ENCODE measurements at regions not wholly inside any gene's neighbourhood (a gene's known extent, or its start where the extent isn't known, plus 50 kb on each side); places are given as distances from the start of the nearest gene placed in this dataset.

DNA sequence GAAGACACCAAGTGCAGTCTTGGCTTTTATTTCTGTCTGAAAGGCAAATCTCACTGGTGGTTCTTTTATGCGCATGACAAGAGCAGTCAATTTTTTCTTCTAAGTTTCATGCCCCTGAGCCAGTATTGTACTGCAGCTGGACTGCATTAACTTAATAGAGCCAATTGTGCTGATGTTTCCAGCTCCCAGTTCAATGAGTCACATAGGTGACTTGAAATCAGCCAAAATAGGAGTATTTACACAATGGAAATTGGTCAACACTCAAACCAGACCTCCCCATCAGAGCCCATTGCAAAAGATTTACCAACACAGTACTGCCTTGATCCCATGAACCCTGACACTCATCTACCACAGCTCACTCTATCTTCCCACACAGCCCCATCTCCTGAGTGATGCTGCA is 100.3 kb upstream of the GUCY1A1 start:
- intact Hi-C loops (cut with DNase I): no loop called here
- DNase-seq (ENCODE audit: low spot score): no peak

DNA sequence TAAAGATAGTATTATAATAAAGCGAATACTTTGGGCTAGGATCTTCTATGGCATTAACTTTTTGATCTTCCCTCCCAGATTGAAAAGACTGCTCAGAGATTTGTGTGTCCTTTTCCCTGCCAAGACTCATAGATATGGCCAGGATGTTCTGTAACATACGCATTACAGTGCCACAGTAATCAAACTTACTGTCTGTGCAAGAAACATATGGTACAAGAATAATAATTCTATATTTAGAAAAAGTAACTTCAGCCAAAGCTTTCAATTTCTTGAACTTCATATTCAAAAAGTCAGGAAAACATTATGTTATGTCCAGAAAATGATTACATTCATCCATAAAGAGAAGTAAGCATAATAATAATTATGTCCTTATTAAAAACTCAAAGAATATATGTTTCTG is 100.9 kb upstream of the GUCY1A1 start:
- intact Hi-C loops (cut with DNase I): no loop called here
- no peak for DNase-seq (ENCODE audit: low spot score)

DNA sequence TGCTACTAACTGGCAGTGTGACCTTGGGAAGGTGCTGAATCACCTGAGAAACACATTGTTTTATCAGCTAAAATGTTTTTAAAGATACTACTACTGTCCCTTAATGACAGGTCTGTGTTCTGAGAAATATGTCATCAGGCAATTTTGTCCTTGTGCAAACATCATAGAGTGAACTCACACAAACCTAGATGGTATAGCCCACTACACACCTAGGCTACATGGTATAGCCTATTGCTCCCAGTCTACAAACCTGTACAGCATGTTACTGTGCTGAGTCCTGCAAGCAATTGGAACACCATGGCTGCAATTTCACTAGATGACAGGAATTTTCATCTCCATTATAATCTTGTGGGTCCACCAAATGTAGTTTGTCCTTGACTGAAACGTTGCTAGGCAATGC is 101.3 kb upstream of the GUCY1A1 start:
- intact Hi-C loops (cut with DNase I): no loop called here
- DNase-seq (ENCODE audit: low spot score): no peak

DNA sequence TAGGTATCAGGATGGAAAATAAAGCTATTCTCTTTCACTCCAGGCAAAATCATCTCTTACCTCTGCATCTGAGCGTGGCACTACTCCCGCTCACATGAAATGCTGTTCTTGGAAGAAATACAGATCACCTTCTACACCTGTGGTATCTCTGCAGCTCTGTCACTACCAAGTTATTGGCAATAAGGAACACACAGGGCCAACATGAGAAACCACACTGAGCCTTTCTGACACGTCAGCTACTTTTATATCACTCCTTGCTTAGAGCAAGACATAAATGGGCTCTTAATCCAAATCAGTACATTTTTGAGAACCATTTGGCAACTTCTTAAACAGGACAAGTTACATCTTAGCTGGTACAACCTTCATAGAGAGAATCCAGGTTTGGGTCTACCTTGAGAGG is 101.8 kb upstream of the GUCY1A1 start:
- DNase-seq (ENCODE audit: low spot score): no peak
- intact Hi-C loops (cut with DNase I): no loop called here

DNA sequence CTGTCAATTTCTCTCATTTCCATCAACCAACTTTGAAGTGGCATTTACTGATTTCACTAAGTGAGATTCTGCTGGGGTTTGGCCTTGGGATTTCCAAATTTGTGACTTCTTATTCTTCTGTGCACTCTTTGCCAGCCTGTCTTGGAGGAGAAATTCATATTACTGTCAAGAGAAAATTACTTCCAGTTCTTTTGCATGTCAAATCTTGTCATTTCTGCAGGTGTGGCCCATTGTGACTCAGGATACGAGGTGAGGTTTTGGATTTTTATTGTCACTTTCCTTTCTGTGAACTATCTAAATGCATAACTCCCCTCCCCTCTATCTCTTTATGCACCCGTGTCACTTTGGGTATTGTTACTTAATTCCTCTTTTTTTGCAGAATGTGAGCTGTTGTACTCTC is 102.6 kb upstream of the GUCY1A1 start:
- DNase-seq (ENCODE audit: low spot score): no peak
- intact Hi-C loops (cut with DNase I): no loop called here

DNA sequence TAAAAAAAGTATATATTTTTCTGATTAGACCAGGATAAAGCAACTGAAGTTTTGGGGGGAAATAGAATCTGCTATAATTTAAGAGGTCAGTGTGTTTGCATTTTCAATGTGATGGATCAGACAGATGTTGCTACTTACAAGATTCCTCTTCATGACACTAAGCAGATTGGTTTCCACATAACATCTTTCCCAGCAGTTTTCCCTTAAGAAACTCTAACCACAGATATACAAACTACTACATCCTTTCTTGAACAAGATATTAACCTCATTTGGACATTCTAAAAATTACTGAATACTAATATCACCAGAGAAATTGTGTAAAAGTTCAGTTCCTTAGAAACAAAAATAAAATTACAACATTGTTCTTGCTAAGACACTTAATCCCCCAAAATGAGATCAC is 106.7 kb upstream of the GUCY1A1 start:
- intact Hi-C loops (cut with DNase I): no loop called here
- no peak for DNase-seq (ENCODE audit: low spot score)

DNA sequence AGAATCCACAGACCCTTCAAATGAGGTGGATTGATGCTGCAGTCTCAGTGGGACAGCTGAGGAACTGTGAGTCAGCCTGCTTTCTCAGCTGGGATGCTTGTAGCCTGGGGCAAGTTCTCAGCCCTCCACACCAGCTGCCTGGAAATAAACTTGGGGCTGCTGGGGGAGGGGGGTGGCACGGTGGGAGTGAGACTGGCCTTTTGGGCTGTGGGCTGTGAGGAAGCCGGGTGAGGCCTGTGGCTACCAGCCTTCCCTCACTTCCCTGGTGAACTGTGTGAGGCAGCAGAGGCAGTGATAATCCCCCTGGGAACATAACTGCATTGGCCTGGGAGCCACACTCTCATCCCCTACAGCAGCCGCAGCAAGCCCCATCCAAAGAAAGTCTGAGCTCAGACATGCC is 114.5 kb upstream of the GUCY1A1 start:
- no peak for DNase-seq (ENCODE audit: low spot score)
- intact Hi-C loops (cut with DNase I): loop anchor here in 1 of 2 donors (5.0 kb wide), 1 partner anchor 90 kb away; no protein-coding TSS in a partner anchor

DNA sequence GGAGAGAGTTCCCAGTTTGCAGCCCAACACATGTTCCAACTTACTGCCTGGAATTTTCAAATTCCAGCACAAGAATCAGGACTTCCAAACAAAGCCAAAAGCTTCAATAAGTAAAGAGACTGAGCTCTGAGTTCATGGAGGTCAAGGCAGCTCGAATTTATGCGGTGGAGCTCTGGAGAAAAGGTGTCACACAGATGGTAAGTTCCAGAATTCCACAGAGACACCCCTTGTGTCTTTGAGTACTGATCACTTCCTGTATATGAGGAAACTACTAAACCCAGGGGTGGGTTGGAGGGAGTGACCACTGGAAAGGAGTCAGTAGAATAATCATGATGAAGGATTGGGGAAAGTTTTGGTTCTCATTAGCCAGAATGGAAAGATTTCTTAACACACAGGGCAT is 118.5 kb upstream of the GUCY1A1 start:
- no peak for DNase-seq (ENCODE audit: low spot score)
- intact Hi-C loops (cut with DNase I): no loop called here

DNA sequence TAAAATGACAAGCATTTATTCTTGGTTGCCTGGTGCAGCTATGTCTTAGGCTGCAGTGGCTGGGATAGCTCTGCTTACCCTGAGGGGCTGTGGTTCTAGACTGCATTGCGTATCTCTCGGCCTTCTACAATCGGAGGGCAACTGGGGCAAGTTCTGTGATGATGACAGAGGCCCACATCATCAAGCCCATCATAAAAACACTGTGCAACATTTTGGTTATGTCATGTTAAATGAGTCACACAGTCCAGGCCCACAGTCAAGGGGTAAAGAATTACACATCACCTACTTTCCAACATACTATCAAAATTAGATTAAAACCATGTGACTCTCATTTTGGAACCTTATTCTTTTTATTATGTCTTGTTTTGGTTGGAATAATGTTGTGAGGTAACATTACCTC is 120.2 kb upstream of the GUCY1A1 start:
- intact Hi-C loops (cut with DNase I): no loop called here
- DNase-seq (ENCODE audit: low spot score): no peak

DNA sequence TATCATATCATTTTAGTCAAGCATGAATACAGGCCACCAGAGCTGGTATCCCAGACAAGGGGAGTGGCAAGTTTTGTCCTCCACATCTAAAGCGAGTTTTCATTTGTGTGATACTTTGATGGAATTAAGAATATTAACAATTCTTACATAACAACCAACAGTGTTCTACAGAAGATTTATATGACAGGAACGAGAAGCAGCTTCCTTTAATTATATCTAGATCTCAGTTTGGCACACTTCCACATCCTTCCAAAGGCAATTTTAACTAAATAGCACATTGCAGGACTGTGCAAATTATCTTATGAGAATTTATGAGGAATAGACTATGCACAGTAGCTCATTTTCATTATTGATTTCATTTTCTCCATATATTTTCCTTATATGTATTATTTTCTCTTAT is 121.2 kb upstream of the GUCY1A1 start:
- intact Hi-C loops (cut with DNase I): no loop called here
- no peak for DNase-seq (ENCODE audit: low spot score)

DNA sequence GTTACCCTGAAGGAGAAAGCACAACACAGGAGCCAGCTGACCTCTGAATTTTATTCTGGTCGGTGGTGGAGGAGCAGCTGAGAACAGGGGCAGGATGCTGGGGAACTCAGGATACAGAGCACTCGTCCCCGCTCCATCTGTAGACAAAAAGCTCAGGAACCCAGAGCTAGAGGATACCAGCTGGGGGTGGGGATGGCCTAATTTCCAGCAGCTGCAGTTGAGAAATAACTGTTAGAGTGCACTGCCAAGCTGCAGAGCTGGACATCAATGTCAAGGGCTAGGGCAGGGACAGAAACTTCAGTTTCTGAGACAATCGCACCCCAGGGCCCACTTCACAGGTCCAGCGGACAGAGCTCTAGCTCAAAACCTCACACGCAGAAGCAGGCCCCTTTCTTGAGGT is 122.1 kb upstream of the GUCY1A1 start:
- DNase-seq (ENCODE audit: low spot score): no peak
- intact Hi-C loops (cut with DNase I): no loop called here

DNA sequence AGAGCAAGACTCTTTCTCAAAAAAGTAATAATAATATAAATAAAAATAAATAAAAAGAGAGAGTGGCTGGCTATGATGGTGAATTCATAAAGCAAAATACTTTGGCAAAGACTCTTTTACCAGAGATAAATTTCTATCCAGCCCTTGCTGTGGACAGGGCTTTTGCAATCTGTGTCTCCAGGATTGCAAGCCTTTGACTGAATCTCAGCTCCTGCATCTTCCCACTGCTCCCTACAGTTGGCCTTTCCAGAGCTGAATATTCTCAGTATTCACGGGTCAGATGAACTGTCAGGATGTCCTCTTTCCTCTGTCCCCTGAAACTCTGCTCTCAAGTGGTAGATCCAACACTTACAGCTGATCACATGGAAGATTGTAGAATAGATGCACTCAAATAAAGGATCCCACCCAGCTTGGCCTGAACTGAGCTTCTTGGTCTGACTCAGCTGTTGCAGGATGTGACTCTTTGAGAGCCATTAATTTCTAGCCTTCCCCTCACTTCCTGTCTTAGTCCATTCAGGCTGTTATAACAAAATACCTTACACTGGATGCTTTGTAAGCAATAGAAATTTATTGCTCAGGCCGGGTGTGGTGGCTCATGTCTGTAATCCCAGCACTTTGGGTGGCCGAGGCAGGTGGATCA is 123.4 kb upstream of the GUCY1A1 start:
- intact Hi-C loops (cut with DNase I): no loop called here
- DNase-seq (ENCODE audit: low spot score): no peak

DNA sequence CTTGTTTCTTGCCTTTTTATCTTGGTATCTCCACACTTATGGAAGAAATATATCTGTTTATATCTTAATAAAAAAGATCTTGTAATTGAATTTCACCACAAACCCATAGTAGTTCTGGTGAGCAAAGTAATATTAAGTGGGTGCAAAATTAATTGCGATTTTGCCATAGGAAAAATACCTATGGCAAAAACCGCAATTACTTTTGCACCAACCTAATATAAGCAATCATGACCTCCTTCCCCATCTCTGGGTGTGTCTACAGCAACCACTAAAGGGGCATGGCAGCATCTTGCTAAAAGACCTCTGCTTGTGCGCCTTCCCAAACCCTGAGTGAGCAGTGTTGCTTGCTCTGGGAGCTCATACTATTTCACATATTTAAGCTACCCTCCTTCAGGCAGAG is 124.2 kb upstream of the GUCY1A1 start:
- DNase-seq (ENCODE audit: low spot score): no peak
- intact Hi-C loops (cut with DNase I): no loop called here

DNA sequence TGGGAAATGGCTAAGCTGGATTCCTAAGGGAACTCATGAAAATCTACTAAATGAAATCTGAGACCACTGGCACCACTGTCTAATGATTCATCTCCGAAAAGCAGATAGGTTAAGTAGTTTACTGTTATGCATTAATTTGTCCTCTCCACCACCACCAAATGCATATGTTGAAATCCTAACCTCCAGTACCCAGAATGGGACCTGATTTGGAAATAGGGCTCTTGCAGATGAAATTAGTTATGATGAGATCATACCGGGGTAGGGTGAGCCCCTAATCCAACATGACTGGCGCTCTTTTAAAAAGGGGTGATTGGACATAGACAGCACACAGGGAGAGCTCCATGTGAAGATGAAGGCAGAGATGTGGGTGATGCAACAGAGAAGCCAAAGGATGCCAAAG is 124.9 kb upstream of the GUCY1A1 start:
- intact Hi-C loops (cut with DNase I): no loop called here
- no peak for DNase-seq (ENCODE audit: low spot score)

DNA sequence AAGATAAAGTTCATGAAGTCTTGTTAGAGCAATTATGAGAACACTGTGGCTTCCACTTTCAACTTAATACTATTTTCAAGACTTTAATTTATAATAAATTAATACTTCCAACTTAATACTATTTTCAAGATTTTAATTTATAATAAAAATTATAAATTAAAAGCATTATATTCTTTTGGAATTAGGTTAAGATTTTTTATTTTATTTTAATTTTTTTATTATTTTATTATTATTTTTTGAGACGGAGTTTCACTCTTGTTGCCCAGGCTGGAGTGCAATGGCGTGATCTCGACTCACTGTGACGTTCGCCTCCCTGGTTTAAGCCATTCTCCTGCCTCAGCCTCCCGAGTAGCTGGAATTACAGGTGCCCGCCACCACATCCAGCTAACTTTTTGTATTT is 126.0 kb upstream of the GUCY1A1 start:
- no peak for DNase-seq (ENCODE audit: low spot score)
- intact Hi-C loops (cut with DNase I): no loop called here

DNA sequence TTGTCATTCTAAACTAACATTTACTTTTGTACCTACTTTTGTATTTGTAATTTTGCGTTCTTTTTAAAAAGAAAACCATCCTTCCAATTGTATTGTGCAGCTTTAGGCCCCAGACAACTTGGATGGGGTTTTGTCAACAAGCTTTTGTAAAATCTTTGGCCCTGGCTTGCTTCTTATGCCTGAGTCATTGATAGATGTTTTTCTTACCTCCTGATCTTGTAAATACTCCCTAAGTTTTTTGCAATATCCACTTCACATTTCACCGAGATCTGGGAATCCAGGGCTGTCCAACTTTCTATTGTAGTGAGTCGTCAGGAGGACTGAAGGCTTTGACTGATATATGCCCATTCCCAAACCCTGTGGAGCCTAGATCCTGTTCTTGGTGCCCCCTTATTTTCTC is 126.9 kb upstream of the GUCY1A1 start:
- intact Hi-C loops (cut with DNase I): no loop called here
- DNase-seq (ENCODE audit: low spot score): no peak

DNA sequence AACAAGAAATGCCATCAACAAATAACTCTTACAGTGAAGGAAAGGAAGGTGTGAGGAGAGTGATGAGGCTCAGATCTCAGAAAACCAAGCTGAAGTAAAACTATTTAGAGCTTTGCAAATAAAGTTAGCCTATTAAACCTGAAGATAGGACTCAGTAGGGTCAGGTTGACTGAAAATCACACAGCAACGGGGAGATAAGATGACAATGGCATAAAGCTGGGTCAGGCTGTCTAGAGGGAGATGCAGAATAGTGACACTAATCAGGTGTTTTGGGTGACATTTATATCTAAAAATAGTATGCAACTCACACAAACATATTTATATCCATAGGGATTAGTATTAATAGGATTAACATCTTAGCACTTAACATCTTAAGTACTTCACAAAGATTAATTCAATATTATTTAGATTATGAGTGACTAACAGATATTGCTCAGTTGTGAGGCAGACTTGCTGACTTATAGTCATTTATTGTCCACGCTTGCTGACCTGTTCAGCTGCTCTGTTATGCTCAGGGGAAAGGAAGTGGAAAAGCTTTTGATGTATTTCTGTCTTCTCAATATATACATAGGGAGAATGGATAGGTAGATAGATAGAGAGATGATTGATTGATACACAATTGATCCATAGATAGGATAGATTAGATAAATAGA is 130.7 kb upstream of the GUCY1A1 start:
- no peak for DNase-seq (ENCODE audit: low spot score)
- intact Hi-C loops (cut with DNase I): no loop called here

DNA sequence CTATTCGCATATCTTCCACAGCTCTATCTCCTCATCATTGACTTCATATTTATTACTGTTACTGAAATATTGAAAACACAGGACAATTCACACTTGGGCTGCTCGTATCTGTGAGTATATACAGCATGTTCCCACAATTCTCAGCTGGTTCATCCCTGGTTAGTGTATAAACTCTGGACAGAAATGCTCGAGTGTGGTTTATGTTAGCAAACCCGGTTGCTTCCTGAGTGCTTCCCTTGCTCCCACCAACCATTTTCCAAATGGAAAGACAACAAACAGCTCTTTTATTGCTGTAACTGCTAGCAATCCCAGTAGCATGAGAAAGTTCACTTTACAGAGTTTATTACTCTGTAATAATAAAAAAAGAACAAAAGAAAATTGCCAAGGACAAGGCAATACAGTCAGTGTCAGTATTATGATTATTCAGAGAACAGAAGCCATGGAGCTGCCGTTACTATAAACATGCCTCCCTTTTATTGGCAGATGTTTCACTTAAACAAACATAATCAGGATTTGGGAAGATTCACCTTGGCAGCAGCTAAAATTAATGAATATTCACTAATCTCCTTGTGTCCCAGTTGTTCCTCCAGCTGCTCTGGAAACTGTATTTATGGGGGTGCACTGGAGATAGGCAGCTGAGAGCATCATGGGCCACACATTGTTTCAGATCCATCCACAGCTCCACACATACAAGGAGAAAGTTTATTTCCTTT is 134.1 kb upstream of the GUCY1A1 start:
- DNase-seq (ENCODE audit: low spot score): no peak
- intact Hi-C loops (cut with DNase I): no loop called here

DNA sequence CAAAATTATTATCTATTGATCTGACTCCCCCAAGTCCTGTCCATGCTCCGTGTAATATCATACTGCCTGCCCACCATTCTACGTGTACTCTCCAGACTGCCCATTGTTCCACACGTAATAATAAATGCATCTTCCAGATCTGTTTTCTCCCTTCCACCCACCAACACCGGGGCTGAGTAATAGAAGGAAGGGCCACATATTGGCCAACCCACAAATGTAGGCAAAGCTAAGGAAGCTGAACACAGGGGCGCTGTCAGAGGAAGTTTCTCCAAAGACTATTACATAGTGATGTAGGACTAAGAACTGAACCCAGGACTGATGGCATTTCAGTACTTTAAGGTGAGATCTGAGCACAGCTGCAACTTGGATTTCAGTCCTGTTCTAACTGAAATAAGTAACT is 135.8 kb upstream of the GUCY1A1 start:
- intact Hi-C loops (cut with DNase I): no loop called here
- DNase-seq (ENCODE audit: low spot score): no peak

DNA sequence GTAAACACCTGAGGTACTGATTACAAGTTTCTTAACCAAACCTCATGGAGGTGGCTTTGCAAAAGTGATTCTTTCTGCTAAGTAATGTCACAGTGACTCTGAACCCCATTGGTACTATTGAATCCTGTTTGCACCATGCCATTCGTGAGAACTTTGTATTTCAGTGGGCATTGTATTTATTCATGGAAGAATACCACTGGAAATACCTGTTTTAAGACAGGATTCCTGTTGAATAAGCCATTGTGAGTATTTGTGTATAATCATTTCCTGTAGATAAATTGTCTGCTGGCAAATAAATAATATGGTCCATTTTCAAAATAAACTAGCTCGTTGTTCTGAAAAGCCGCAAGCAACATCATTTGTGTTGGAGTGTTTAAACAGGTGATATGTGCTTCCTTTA is 136.4 kb upstream of the GUCY1A1 start:
- no peak for DNase-seq (ENCODE audit: low spot score)
- intact Hi-C loops (cut with DNase I): no loop called here

DNA sequence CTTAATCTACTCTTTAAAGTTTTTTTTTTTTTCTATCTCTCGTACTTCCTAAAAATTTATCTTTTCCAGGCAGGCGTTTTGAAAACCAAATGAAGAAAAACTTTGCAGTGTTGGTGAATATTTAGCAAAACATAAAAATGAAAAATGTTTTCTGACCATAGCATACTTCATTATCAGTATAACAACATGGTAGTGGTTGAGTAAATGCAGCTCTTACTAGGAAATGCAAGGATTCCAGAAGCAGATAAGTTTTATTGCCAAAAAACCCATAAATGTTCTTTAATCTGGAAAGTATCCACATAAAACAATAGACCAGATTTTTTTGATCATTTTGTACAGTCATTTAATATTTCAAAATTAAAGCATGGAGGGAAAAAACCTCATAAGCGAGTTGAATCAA is 136.9 kb upstream of the GUCY1A1 start:
- no peak for DNase-seq (ENCODE audit: low spot score)
- intact Hi-C loops (cut with DNase I): no loop called here

Data from posterior vena cava (tissue), 2 donors.